Esophagus squamous epithelium (tissue), 4 donors: ENCODE measurements at regions not wholly inside any gene's neighbourhood (a gene's known extent, or its start where the extent isn't known, plus 50 kb on each side); places are given as distances from the start of the nearest gene placed in this dataset.

Experiments
- CTCF ChIP-seq, 6 experiments: fragments of 450-650 bp in 4 of 6; fragments of 200-600 bp in 2 of 6; sonication (generic) in 2 of 6; IDR thresholded peaks; one replicate each; pipeline ENCODE4 v1.5.1; 2016 to 2019; ENCODE audit warnings: antibody characterized with exemption in 6 of 6, mild to moderate bottlenecking in 4 of 6, moderate library complexity in 4 of 6
- POLR2A ChIP-seq, 4 donors: fragments of 450-650 bp; IDR thresholded peaks; one replicate each; pipeline ENCODE4 v1.6.1; 2017; ENCODE audit warnings: antibody characterized with exemption in 4 of 4, mild to moderate bottlenecking in 4 of 4, moderate library complexity in 3 of 4

DNA sequence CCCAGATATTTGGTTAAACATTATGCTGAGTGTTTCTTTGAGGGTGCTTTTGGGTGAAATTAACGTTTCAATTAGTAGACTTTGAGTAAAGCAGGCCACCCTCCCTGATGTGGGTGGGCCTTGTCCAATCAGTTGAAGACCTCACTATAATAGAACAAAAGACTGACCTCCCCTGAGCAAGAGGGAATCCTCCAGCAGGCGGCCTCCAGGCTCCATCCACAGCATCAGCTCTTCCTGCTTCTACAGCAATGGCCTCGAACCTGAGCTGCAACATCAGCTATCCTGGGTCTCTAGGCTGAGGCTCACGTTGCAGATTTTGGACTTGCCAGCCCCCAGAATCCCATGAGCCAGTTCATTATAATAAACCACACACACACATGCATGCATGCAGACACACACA lies 104.2 kb downstream of the PFKFB3 start:
- TF ChIP-seq CTCF (IDR thresholded peaks at IDR 0.05) = no peak
- TF ChIP-seq POLR2A (IDR thresholded peaks at IDR 0.05) = no peak
